ENCODE measurements at regions not wholly inside any gene's neighbourhood (a gene's known extent, or its start where the extent isn't known, plus 50 kb on each side); places are given as distances from the start of the nearest gene placed in this dataset.
"Not testable (repeated sequence)": the region's sequence is repeated elsewhere in the genome, so short reads cannot be mapped to it uniquely, and the experiment has no call there.

DNA sequence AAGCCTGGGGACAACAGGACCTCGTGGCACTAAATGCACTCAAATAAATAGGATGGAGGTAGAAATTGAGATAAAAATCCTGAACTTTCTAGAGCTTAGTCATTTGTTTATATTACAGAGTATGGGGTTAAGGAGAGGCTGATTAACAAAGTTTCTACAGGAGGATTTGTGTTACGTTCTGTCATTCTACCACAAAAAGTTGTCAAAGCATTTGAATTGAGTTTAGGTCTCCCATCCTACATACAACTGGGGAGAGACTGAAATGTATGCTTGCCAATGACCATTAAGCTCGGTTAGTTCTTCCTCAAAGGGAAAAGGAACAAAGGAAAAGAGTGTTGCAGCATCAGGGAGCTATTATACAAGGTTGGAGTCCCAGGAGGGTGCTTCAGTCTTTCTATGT lies 597.9 kb downstream of the COL12A1 start:
- no peak for DNase-seq

DNA sequence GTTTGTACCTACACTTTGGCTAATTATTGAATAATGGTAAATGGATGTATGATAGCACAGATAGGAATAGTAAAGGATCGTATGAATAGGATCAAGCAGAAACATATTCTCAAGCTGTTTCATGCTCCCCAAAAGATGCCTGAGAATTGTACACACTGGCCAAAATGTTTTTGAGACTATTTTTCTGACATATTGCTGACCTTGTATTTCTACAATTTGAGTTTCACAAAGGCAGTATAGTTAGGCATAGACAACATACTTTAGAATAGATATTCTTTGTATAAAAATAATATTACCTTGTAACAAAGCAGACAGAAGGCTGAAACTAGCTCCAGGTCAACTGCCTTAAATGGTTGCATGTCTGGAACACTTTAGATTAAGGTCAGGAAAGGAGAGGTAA lies 598.4 kb downstream of the COL12A1 start:
- DNase-seq, result no peak

DNA sequence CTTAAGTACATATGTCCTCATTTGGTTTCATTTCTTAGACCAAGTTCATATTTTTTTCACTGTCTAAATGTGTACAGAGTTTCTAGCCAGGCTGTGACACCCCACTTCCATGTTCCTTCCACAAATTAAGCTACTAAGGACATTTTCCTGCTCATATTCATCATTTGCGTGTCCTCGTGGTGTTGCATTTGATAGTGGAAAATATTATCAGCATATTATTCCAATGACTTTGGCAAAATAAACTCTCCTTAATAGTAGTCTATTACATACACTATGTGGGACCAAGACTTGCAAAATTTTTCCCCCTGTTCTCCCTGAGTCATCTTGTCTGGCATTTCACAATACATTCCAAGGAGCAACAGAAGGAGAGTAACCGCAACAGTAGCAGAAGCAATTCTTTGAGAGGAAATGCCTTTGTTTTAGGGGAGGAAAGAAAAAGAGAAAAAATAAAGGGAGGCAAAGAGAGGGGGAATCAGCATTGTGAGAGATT lies 599.2 kb downstream of the COL12A1 start:
- DNase-seq, result no peak

DNA sequence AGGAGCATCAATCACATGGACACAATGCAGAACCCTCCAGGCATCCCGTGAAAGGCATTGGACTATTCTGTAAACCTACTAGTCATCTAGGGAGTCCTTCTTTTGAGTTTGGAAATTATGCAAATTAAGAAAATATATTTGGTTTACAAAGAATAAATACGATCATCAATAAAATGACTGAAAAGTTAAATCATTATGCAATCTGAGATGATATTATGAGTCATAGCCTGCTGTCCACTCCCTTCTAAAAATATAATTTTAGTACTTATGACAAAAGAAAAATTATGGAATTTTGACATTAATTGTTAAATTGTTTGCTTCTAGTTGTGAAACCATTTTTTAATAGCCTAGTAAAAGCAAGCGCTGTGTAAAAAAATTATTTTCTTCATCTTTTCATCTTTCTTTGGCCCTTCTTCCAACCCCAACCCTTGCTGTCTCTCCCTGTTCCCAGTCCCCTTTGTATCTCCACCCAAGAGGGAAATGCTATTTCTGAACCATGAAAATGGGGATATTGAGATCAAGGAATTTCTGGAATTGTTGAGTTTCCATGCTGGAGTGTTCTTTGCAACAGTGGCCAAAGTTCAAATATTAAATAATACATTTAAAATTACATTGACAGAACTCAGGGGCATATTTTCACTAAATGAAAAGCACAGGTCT lies 599.8 kb downstream of the COL12A1 start:
- no peak for DNase-seq

DNA sequence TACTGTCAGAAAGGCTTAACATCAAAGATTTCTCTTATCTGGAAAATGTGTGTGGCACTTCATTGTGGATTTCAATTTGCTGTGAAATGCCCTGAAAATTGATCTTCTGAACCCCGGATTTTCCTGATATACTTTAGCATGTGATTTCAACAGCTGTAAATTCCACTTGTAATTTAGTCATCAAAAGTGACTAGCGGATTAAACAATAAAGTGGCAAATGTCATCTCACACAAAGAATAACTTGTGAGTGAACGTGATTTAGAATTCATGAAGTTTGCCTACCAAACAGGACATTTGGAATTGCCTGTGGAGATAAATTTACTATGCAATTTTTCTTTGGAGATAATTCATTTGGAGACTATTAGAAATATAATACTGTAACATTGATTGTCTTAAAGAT lies 601.6 kb downstream of the COL12A1 start:
- DNase-seq, result peak; percentile 11

DNA sequence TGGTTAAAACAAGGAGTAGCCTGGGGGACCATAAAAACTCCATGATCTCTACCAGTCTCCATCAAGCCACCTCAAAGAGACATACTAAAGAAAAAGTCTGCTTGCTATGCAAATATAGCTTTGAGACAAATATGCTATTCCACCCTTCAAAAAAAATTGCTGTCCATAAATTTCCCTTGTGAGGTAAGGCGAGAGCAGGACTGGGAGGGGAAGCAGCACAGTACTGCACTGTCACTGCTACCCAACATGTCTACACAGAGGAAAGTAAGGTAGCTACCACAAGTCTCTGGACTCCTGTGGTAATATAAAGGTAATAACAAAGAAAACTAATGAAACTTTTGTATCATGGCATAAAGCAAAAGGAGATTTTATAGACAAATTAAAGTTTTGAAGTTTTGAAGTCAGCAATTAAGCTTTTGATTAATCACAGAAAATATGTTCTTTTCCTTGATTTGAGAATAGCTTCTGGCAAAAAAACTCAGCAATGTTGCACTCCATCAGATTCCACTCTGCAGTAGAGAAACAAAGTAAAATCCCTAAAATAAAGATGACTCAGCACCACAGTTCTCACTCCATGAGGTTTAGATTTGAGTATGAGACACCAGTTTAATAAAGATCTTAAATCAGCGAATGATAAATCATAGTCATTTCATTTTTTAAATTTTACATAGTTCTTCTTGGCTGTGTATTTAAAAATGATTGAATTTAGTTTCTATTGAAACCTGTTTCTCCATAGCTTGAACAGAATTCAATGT lies 602.4 kb downstream of the COL12A1 start:
- DNase-seq, result no peak

DNA sequence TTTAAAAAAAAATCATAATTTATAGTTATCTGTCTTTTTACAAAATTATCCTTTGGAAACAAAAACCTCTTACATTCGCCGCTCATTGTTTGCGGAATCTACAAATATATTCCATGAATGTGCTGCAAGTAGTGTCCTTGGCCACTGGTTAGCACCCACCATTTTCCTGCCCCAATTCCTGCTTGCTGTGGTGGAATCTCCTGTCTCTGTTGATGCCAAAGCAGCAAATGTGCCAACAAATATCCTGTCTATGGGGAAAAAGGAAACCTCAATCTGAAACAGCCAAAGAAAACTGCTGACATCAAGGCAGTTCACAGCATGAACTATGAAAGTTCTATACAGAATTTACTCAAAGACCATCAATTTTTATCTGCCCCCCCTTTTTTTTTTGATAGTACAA lies 603.6 kb downstream of the COL12A1 start:
- DNase-seq, result no peak

DNA sequence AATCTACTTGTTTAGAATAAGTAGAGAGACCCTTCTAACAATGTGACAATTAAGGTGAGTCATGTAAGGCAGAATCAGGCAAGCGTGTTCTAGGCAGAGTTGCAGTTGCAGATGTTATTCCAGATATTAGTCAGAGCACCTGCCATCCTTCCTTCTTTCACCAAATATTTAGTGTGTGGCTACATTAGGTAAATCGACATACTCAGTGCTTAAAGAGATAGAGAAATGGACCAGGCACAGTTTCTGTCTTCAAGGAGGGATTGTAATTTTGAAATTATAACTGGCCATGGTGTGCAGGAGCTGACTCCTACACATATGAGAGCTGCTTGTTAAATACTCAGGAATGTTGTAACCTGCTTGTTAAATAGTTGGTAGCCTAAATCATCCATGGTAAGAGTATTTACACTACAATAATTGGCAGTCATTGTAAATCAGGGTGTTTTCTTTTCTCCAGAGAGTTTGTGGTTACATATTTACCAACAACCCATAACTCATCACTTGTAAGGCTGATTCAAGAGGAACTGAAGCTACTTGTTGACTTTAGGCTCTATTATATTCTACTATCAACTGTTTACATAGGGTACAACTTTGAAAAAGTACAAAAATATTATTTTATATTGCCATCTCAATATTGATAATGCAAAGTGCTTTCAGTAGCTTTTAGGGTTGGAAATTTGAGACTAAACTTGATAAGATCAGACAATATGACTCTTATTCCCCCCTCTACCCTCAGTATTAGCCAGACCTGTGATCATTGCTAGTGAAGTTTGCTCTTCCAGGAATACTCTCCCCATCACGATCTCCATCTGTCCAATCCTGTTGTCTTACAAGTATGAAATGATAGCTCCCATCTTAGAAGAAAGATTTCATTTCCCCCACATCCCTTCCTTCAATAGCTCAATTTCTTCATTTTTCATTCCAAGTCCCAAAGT lies 607.1 kb downstream of the COL12A1 start:
- no peak for DNase-seq

DNA sequence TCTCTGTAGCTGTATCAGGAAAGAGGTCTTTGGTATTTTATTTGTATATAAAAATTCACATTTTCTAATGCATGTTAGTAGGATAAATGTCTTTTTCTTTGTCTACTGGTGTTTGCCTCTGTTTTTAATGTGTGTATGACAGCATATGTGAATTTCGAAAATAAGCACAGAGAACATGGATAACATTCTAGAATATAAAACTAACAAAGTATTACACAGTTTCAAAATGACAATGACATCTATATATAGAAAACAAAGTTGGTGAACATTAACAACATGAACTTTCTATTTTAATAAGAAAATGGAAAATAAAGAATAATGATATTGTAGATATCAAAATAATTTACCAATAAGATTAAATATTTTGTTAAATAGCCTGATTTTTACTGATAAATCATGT lies 608.0 kb downstream of the COL12A1 start:
- no peak for DNase-seq

DNA sequence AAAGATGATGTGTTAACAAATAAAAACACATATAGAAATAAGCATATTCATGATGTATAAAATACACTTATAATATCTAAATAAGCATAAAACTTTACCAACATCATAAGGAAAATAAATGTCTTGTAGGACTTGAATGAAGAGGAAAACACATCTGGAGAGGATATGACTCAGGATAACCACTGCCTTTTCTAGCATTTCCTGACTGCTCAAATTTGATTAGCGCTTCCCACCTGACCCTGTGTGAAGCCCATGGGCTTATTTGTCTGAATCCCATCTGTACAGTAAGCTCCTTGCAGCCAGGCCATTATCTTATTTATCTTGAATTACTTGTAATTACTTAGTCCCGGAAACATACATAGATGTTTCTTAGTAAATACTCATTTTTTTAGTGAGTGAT lies 608.6 kb downstream of the COL12A1 start:
- DNase-seq, result no peak

DNA sequence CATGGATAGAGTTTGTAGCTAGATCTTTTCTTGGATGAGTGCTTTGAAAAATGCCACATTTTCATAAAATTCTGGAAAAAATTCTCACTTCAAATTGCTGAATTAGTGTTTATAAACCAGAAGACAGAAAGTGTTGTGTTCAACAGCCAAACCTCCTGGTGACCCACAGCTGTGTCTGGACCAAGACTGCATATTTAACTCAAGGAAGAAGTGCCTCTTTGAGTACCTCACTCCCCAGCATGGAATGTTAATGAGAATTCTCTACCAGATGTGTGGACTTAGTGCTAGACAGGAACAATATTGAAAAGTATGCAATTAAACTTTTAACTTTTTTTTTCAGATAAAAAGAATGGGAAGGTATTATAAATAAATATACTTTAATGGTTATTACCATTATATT lies 609.3 kb downstream of the COL12A1 start:
- DNase-seq, result no peak

DNA sequence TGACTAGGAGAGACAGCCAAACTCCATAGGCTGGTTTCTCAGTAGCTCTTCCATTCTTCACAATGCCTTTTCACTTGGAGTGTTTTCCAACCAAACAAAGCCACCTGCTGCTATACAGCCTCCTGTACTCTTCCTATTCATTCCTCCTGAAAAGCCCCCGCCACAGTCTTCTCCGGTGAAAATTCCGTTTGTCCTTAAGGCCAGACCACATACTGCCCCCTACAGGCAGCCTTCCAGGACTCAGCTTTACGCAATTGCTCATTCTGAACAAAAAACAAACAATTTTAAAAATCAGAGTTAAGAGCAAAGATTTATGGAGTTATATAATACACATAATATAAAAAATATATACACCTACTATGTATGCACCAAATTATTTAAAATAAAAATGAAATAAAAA lies 611.5 kb downstream of the COL12A1 start:
- not testable (repeated sequence) for DNase-seq

DNA sequence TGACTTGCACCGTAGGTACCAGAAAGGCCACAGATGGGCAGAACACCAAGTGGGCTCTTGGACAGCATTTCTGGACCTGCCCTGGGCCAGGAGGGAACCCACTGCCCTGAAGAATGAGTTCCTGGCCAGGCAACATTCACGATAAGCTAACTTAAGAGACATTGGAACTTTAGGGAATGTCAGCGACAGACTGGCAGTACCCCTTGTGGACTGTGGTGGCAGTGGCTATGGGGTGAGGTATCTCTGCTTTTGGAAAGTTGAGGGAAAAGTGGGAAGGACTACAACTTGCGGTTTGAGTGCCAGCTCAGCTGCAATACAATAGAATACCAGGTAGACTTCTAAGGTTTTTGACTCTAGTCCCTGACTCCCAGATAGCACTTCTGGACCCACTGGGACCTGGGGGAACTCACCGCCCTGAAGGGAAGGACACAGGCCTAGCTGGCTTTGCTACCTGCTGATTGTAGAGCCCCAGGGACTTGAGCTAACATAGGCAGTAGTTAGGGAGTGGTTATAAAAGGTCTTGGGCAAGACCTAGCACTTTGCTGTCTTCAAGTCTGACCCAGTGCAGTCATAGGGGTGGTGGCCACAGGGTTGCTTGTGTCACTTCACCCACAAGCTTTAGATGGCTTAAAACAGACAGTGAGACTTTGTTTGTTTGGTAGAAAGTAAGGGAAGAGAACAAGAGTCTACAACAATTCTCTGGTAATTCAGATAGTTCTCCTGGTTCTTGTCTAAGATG lies 617.6 kb downstream of the COL12A1 start:
- DNase-seq, result no peak

DNA sequence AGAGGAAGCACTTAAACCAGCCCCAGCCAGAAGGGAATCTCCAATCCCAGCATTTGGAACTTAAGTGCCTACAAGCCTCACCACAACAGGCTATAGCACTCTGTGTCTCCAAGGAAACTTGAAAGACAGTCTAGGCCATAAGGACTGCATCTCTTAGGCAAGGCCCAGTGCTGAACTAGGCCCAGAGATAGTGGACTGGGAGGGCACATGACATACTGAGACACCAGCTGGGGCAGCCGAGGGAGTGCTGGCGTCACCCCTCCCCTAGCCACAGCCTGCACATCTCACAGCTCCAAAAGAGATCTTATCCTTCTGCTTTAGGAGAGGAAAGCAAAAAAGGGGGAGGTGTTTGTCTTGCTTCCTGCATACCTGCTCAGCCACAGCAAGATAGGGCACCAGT lies 618.5 kb downstream of the COL12A1 start:
- no peak for DNase-seq

DNA sequence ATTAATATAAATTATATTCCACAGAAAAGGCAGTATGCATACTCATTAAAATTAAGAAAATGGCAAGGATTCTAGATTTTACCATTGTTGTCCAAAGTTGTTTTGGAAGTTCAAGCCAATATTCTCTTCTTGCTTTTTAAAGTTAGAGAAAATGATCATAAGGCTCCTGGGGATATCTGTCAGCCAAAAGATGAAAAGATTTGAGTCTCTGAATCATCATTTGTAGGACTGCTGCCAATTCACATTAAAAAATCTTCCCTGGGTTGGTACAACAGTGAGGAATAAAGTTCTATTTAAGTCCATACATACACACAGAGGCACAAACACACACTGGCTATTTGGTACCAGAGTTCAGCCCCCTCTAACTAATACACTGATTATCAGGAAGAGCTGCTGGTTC lies 620.1 kb downstream of the COL12A1 start:
- DNase-seq, result no peak

DNA sequence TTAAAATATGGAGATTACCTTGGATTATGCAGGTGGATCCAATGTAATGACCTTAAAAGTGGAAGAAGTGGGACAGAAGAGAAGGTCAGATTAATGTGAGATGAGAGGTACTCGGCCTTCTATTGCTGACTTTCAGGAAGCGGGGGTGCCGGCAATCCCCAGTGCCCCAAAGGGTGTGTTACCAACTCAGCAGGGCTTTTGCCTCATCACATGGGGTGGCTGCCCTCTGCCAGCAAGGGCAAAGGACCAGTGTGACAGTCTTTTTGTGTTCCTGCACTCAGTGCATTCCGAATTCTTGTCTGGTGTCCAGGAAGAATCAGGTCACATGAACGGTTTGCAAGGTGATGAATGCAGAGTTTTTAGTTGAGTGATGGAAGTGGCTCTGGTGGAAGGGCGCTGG lies 624.2 kb downstream of the COL12A1 start:
- DNase-seq, result no peak

DNA sequence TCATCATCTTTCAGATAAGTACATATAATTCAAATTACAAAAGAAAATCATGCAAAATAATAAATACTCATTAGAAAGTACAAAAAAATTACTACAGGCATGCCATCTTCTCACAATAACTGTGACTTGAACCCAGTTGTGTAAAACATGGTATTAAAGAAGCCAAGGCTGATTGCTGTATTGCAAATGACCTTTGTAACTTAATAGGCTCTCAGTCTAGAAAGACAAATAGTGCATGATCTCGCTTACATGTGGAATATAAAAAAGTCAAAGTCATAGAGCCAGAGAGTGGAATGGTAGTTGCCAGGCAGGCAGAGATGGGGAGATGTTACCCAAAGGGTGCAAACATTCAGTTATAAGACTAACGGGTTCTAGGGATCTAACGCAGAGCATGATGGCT lies 626.1 kb downstream of the COL12A1 start:
- no peak for DNase-seq

DNA sequence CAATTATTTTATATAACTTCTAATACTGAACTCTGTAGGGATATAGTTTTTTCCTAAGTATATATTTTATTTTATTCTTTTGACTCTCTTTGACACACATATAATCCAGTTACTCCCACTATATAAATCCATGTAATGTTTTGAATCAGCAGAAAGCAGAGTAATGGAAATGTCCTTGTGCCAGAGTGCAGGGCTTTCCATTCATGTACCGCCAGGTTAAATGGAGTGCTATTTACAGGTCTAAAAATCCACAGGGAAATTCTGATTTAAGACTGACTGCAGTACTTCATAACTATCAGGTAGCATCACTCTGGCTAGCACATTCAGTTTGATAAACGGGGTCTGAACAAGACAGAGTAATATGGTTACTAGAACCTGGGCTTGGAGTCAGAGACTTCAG lies 626.8 kb downstream of the COL12A1 start:
- no peak for DNase-seq

DNA sequence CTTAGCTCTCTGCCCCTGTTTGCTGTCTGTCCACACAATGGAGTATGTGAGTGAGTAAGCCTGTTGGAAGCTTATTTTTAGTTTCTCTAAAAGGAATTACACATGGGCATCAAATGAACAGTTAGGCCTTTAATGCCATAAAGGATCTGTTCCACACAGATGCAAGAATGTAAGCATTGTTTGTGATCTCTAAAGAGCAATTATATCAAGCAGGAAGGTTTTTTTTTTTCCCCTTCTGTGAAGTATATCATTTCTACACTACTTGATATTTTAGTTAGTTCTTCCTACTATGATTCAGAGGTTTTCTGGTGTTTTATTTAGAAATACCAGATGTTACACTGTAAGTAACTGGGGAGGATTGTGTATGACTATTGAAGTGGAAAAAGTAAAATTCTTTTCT lies 627.5 kb downstream of the COL12A1 start:
- peak; percentile 25 for DNase-seq

DNA sequence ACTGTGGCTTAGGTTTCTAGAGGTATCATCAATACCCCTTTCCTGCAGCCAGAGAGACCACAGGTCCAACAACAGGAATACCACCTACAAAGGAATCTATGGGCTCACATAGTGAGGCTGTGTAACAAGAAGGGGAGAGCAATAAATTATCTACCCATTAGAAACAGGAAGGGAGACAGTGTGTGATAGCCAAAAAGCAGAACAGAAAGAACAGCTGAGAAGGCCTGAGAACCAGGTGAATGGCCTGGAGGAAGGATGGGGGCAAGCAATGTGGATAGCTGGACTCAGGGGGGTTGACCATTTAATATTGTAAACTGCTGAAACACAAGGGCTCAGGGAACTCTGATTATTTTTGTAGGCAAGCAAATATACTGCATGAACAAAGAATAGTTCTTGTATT lies 628.2 kb downstream of the COL12A1 start:
- no peak for DNase-seq

DNA sequence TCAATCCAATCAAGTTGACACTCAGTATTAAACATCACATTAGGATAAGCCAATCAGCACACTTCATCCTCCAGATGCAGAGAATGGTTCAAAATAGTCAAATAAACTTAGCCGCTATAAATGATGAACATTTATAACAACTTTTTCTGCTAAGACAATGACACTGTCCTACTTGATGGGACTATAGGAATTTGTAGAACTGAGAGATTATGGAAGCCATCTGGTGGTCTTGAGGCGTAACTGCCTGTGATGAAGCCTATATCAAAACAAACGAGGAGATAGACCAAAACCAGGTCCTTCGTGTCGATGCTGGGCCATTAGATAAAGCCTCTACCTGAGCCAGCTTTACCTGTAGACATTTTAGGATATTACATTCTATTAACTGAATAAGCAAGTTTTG lies 631.1 kb downstream of the COL12A1 start:
- peak; percentile 14 for DNase-seq

DNA sequence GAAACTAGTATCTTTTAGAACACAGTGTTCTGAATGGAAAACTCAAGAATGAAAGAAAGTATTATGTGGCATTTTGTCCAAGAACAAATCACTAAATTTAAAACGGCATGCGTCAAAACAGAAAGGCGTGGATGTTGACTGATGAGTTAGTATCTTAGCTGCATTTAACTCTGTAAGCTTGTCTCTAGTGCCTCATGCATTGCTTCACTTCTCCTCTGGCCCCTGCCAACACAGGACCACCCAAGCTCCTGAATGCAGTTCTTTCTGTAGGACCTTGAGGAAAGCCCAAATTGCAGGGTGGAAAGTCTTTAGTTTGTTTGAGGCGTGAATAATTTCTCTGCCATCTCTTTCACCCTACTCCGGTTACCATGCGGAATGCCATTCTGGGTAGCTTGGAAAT lies 632.2 kb downstream of the COL12A1 start:
- no peak for DNase-seq

DNA sequence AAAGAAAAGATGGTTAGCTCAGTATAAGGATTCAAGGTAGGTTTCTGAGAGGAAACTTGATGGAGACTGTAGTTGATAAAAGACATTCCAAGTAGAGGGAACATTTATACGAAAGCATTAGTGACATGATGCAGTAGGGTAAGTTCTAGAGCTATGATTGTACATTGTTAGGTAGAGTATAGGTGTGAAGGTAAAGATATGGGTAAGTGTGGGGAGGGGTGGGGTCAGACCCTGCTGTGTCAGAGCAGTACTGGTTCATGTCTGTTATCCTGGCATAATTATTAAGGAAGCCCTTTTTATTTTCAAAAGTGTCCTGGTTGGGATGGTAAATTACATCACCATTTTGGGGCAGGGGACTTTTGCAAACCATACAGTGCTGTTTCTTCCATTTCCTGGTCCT lies 635.8 kb downstream of the COL12A1 start:
- no peak for DNase-seq
